K562 (cell line): ENCODE measurements at regions not wholly inside any gene's neighbourhood (a gene's known extent, or its start where the extent isn't known, plus 50 kb on each side); places are given as distances from the start of the nearest gene placed in this dataset.

Source experiments
- C11orf30 ChIP-seq: fragments of 450-650 bp; IDR thresholded peaks from 2 replicates; pipeline ENCODE4 v1.6.1; 2016; ENCODE audit warnings: low read depth, mild to moderate bottlenecking
- CHD2 ChIP-seq: IDR thresholded peaks from 2 replicates; pipeline ENCODE4 v1.6.1; 2011; ENCODE audit warnings: low read depth, low read length
- ESRRA ChIP-seq: fragments of 450-650 bp; IDR thresholded peaks from 2 replicates; pipeline ENCODE4 v1.6.1; 2014; ENCODE audit warnings: low read depth, mild to moderate bottlenecking, moderate library complexity, borderline replicate concordance
- HDGF ChIP-seq: fragments of 450-650 bp; IDR thresholded peaks from 2 replicates; pipeline ENCODE4 v1.6.1; 2016
- POLR2A ChIP-seq: fragments of 450-650 bp; conservative IDR thresholded peaks from 2 replicates; pipeline ENCODE4 v1.6.1; 2016
- SRSF3 ChIP-seq: fragments of 200-400 bp; formaldehyde crosslinking; IDR thresholded peaks from 2 replicates; pipeline ENCODE4 v1.6.1; 2016; ENCODE audit warnings: mild to moderate bottlenecking, low read length, moderate library complexity; ENCODE audit not compliant: insufficient read depth
- TEAD2 ChIP-seq: fragments of 450-650 bp; IDR thresholded peaks from 2 replicates; pipeline ENCODE4 v1.6.1; 2016; ENCODE audit warnings: missing genetic modification characterization, control low read depth, missing compliant biosample characterization
- TF ChIP-seq, protein P1 (sequence below): sonication (generic); formaldehyde crosslinking; IDR thresholded peaks from 2 replicates; pipeline ENCODE4 v1.9.0; 2022; ENCODE audit warnings: mild to moderate bottlenecking, missing genetic modification reagents
- TF ChIP-seq, protein P2 (sequence below), 3 experiments: IDR thresholded peaks in 2 of 3; conservative IDR thresholded peaks in 1 of 3; 2 replicates each; pipeline ENCODE4 v1.5.1; 2011 to 2012; ENCODE audit warnings: low read length in 3 of 3, mild to moderate bottlenecking in 3 of 3, control low read depth in 2 of 3, improper control_type of control experiment in 1 of 3, inconsistent platforms in 1 of 3, low read depth in 1 of 3, mixed read lengths in 1 of 3, moderate library complexity in 1 of 3; ENCODE audit not compliant: insufficient read depth in 2 of 3
- TF ChIP-seq, protein P3 (sequence below): fragments of 450-650 bp; IDR thresholded peaks from 2 replicates; pipeline ENCODE4 v1.6.1; 2017; ENCODE audit warnings: antibody characterized with exemption, mild to moderate bottlenecking
- TF ChIP-seq, protein P4 (sequence below): fragments of 250-450 bp; sonication (Bioruptor Pico); IDR thresholded peaks from 2 replicates; pipeline ENCODE4 v1.4.0; 2020; ENCODE audit warnings: mild to moderate bottlenecking, moderate library complexity
- TF ChIP-seq, protein P5 (sequence below): fragments of 450-650 bp; formaldehyde crosslinking; IDR thresholded peaks from 2 replicates; pipeline ENCODE4 v1.4.0; 2020; ENCODE audit warnings: mild to moderate bottlenecking, mixed read lengths

DNA sequence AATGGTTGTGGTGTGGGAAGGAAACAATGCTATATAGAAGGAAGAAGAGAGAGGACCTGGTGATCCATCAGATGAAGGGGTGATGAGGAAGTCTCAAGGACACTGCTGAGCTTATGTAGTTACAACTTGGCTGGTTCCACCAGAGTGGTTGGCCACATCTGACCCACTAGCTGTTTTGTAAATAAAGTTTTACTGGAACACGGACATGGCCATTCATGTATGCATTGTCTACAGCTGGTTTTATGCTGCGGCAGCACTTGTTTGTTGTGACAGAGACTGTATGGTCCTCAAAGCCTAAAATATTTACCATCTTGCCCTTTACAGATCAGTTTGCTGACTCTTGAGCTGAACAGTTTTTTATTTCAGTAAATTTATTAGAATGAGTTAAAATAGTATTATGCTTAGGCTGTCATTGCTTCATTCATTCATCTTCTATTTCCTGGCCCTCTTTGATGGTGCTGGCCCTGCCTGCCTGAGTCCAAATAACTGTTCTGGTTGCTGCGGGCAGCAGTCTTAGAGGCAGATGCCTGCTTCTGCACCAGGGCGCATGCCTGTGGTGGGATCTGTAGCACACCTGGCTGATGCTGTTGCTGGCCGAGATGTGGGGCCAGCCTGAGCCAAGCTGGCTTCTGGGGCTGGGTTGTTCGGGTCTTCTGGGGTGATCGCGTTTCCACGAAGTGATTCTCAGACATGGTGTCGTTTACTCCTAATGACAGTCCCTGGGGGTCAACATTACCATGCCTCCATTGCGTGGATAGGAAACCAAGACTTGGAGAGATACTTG, 61.4 kb upstream of the WNT4 start:
- TF ChIP-seq ESRRA (no peak), TEAD2 (tag) (no peak), POLR2A (no peak), SRSF3 (no peak), HDGF (no peak), C11orf30 (no peak), CHD2 (no peak)
- TF ChIP-seq, protein P1, sequence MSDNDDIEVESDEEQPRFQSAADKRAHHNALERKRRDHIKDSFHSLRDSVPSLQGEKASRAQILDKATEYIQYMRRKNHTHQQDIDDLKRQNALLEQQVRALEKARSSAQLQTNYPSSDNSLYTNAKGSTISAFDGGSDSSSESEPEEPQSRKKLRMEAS (CRISPR knock-in tag): no peak
- TF ChIP-seq, protein P2, sequence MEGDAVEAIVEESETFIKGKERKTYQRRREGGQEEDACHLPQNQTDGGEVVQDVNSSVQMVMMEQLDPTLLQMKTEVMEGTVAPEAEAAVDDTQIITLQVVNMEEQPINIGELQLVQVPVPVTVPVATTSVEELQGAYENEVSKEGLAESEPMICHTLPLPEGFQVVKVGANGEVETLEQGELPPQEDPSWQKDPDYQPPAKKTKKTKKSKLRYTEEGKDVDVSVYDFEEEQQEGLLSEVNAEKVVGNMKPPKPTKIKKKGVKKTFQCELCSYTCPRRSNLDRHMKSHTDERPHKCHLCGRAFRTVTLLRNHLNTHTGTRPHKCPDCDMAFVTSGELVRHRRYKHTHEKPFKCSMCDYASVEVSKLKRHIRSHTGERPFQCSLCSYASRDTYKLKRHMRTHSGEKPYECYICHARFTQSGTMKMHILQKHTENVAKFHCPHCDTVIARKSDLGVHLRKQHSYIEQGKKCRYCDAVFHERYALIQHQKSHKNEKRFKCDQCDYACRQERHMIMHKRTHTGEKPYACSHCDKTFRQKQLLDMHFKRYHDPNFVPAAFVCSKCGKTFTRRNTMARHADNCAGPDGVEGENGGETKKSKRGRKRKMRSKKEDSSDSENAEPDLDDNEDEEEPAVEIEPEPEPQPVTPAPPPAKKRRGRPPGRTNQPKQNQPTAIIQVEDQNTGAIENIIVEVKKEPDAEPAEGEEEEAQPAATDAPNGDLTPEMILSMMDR (IDR thresholded peaks at IDR 0.05 in 2 of 3, conservative IDR thresholded peaks at IDR 0.05 in 1 of 3; ENCODE audit: insufficient read depth in 2 of 3, low read depth in 1 of 3, low read length in 3 of 3): no peak
- TF ChIP-seq, protein P3, sequence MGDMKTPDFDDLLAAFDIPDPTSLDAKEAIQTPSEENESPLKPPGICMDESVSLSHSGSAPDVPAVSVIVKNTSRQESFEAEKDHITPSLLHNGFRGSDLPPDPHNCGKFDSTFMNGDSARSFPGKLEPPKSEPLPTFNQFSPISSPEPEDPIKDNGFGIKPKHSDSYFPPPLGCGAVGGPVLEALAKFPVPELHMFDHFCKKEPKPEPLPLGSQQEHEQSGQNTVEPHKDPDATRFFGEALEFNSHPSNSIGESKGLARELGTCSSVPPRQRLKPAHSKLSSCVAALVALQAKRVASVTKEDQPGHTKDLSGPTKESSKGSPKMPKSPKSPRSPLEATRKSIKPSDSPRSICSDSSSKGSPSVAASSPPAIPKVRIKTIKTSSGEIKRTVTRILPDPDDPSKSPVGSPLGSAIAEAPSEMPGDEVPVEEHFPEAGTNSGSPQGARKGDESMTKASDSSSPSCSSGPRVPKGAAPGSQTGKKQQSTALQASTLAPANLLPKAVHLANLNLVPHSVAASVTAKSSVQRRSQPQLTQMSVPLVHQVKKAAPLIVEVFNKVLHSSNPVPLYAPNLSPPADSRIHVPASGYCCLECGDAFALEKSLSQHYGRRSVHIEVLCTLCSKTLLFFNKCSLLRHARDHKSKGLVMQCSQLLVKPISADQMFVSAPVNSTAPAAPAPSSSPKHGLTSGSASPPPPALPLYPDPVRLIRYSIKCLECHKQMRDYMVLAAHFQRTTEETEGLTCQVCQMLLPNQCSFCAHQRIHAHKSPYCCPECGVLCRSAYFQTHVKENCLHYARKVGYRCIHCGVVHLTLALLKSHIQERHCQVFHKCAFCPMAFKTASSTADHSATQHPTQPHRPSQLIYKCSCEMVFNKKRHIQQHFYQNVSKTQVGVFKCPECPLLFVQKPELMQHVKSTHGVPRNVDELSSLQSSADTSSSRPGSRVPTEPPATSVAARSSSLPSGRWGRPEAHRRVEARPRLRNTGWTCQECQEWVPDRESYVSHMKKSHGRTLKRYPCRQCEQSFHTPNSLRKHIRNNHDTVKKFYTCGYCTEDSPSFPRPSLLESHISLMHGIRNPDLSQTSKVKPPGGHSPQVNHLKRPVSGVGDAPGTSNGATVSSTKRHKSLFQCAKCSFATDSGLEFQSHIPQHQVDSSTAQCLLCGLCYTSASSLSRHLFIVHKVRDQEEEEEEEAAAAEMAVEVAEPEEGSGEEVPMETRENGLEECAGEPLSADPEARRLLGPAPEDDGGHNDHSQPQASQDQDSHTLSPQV: no peak
- TF ChIP-seq, protein P4, sequence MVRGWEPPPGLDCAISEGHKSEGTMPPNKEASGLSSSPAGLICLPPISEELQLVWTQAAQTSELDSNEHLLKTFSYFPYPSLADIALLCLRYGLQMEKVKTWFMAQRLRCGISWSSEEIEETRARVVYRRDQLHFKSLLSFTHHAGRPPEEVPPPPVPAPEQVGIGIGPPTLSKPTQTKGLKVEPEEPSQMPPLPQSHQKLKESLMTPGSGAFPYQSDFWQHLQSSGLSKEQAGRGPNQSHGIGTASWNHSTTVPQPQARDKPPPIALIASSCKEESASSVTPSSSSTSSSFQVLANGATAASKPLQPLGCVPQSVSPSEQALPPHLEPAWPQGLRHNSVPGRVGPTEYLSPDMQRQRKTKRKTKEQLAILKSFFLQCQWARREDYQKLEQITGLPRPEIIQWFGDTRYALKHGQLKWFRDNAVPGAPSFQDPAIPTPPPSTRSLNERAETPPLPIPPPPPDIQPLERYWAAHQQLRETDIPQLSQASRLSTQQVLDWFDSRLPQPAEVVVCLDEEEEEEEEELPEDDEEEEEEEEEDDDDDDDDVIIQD: no peak
- TF ChIP-seq, protein P5, sequence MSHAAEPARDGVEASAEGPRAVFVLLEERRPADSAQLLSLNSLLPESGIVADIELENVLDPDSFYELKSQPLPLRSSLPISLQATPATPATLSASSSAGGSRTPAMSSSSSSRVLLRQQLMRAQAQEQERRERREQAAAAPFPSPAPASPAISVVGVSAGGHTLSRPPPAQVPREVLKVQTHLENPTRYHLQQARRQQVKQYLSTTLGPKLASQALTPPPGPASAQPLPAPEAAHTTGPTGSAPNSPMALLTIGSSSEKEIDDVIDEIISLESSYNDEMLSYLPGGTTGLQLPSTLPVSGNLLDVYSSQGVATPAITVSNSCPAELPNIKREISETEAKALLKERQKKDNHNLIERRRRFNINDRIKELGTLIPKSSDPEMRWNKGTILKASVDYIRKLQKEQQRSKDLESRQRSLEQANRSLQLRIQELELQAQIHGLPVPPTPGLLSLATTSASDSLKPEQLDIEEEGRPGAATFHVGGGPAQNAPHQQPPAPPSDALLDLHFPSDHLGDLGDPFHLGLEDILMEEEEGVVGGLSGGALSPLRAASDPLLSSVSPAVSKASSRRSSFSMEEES: no peak
